WERI-Rb-1 (cell line): ENCODE measurements at regions not wholly inside any gene's neighbourhood (a gene's known extent, or its start where the extent isn't known, plus 50 kb on each side); places are given as distances from the start of the nearest gene placed in this dataset.

Experiments used
- DNase-seq: peaks from one replicate; pipeline ENCODE4 v3.0.0-alpha.2; 2020
- H3K27ac ChIP-seq: fragments of 250-450 bp; sonication (Bioruptor Pico); 2 replicates; pipeline ENCODE4 v1.5.1; 2020; ENCODE audit warnings: mild to moderate bottlenecking, moderate library complexity
- H3K27me3 ChIP-seq: fragments of 250-450 bp; sonication (Bioruptor Pico); 2 replicates; pipeline ENCODE4 v1.5.1; 2021; ENCODE audit warnings: mild to moderate bottlenecking, low read depth, moderate library complexity; ENCODE audit not compliant: insufficient read depth, severe bottlenecking
- H3K36me3 ChIP-seq: fragments of 250-450 bp; sonication (Bioruptor Pico); 2 replicates; pipeline ENCODE4 v1.5.1; 2020; ENCODE audit warnings: mild to moderate bottlenecking, moderate library complexity
- H3K4me3 ChIP-seq: 2 replicates; pipeline ENCODE4 v1.5.1; 2011; ENCODE audit warnings: low read depth, mild to moderate bottlenecking, control low read depth, low read length
- H3K9me3 ChIP-seq: fragments of 250-450 bp; sonication (Bioruptor Pico); 2 replicates; pipeline ENCODE4 v1.5.1; 2021; ENCODE audit warnings: mild to moderate bottlenecking, moderate library complexity; ENCODE audit not compliant: severe bottlenecking
- CTCF ChIP-seq: IDR thresholded peaks from 2 replicates; pipeline ENCODE4 v1.5.1; 2011; ENCODE audit warnings: low read depth, mild to moderate bottlenecking, control low read depth, inconsistent platforms, low read length

- H3K9me3 ChIP-seq = peaks cover 5% of the 10 kb centered on the region
- no peak overlapping the region for H3K4me3 ChIP-seq
- no peaks in the 10 kb centered on the region for H3K36me3 ChIP-seq
- no peak overlapping the region for H3K27ac ChIP-seq
- no peaks in the 10 kb centered on the region for H3K27me3 ChIP-seq
- DNase-seq = no peak
- TF ChIP-seq CTCF = no peak
These were observed 670.2 kb downstream of the TBC1D22A start for GRCh38 chr22:47432683-47433082.

DNA sequence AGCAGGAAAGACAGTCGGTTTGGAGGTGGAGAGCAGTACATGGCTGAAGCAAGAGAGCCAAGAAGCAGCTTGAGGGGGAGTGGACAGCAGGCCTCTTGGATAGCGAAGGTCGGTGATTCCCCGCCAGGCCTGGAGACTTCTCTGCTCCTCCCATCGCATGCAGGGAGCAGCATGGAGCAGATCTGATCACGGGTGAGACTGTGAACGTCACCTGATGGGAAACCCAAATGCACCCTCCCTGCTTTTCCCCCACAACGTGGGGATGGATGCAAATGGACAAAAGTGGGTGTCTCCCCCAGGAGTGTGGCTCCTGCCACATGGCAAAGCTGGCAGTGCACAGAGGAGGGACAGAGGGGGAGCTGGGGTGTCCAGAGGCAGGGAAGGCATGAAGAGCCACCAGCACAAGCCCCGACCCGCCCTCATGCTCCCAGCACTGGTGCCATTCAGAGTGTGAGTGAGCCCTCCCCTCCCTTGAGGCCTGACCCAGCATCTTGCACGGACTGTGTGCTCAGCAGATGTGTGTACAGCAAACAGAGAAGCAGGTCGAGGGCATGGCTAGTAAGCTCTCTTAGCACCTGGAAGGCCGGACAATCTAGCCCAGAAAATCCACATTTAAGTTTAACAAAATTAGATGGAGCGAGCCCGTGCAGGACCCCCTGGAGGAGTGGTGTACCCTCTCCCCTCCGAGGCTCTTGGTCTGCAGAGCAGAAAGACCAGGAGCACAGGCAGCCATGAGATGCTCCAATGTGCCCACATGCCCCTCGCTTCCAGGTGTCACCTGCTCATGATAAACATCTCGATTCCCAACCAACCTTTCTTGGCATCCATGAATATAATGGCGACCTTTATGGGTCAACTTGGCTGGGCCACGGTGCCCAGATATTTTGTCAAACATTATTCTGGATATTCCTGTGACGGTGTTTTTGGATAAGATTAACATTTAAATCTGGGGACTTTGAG is 661.7 kb downstream of the TBC1D22A start:
- Histone ChIP-seq H3K27me3 (no peaks in the 10 kb centered on the region), H3K27ac (no peak overlapping the region), H3K36me3 (no peaks in the 10 kb centered on the region), H3K9me3 (no peaks in the 10 kb centered on the region), H3K4me3 (no peak overlapping the region)
- no peak for TF ChIP-seq CTCF
- no peak for DNase-seq

- no peak overlapping the region for H3K4me3 ChIP-seq
- peaks cover 3% of the 10 kb centered on the region for H3K9me3 ChIP-seq
- no peaks in the 10 kb centered on the region for H3K27me3 ChIP-seq
- TF ChIP-seq CTCF = no peak
- no peak for DNase-seq
- H3K36me3 ChIP-seq = no peaks in the 10 kb centered on the region
- no peak overlapping the region for H3K27ac ChIP-seq
These were observed 660.8 kb downstream of the TBC1D22A start for GRCh38 chr22:47423266-47423665.

GRCh38 chr22:47422736-47423135 is 660.3 kb downstream of the TBC1D22A start:
- Histone ChIP-seq H3K4me3 (no peak overlapping the region), H3K27me3 (no peaks in the 10 kb centered on the region), H3K27ac (no peak overlapping the region), H3K9me3 (peaks cover 3% of the 10 kb centered on the region), H3K36me3 (no peaks in the 10 kb centered on the region)
- no peak for DNase-seq
- no peak for TF ChIP-seq CTCF

GRCh38 chr22:47421846-47422245 is 659.4 kb downstream of the TBC1D22A start:
- Histone ChIP-seq H3K9me3 (peaks cover 3% of the 10 kb centered on the region), H3K27me3 (no peaks in the 10 kb centered on the region), H3K4me3 (no peak overlapping the region), H3K36me3 (no peaks in the 10 kb centered on the region), H3K27ac (no peak overlapping the region)
- TF ChIP-seq CTCF = no peak
- DNase-seq = no peak
